Hematopoietic multipotent progenitor cell treated with erythropoietin and hydrocortisone succinate and interleukin-3 and kit ligand, for 4 days (in vitro differentiated cells): ENCODE measurements at regions not wholly inside any gene's neighbourhood (a gene's known extent, or its start where the extent isn't known, plus 50 kb on each side); places are given as distances from the start of the nearest gene placed in this dataset.

ENCODE experiments used
- DNase-seq: peaks from one replicate; pipeline ENCODE4 v3.0.0-alpha.2; 2015

GRCh38 chr3:67774676-67775075 lies 120.3 kb upstream of the SUCLG2 start:
- no peak for DNase-seq

- DNase-seq: no peak
These were observed 111.2 kb upstream of the SUCLG2 start for GRCh38 chr3:67765575-67765974.

GRCh38 chr3:67745296-67745695 lies 90.9 kb upstream of the SUCLG2 start:
- DNase-seq: no peak

- no peak for DNase-seq
These were observed 90.3 kb upstream of the SUCLG2 start for GRCh38 chr3:67744699-67745098.

- no peak for DNase-seq
These were observed 85.4 kb upstream of the SUCLG2 start for GRCh38 chr3:67739851-67740250.

- no peak for DNase-seq
These were observed 83.8 kb upstream of the SUCLG2 start for GRCh38 chr3:67737906-67738865.

- DNase-seq: no peak
These were observed 82.7 kb upstream of the SUCLG2 start for GRCh38 chr3:67737140-67737539.

- no peak for DNase-seq
These were observed 79.0 kb upstream of the SUCLG2 start for GRCh38 chr3:67733269-67733950.

GRCh38 chr3:67724434-67724833 lies 70.0 kb upstream of the SUCLG2 start:
- DNase-seq: no peak

GRCh38 chr3:67723863-67724262 lies 69.5 kb upstream of the SUCLG2 start:
- DNase-seq: no peak

- no peak for DNase-seq
These were observed 64.9 kb upstream of the SUCLG2 start for GRCh38 chr3:67719333-67719732.

GRCh38 chr3:67715971-67716370 lies 61.6 kb upstream of the SUCLG2 start:
- no peak for DNase-seq

- DNase-seq: no peak
These were observed 59.5 kb upstream of the SUCLG2 start for GRCh38 chr3:67713764-67714469.

GRCh38 chr3:67712259-67712658 lies 57.8 kb upstream of the SUCLG2 start:
- DNase-seq: no peak

GRCh38 chr3:67710396-67710795 lies 56.0 kb upstream of the SUCLG2 start:
- DNase-seq: no peak

- no peak for DNase-seq
These were observed 52.5 kb upstream of the SUCLG2 start for GRCh38 chr3:67706934-67707333.

- peak; percentile 4 for DNase-seq
These were observed 49.9 kb upstream of the SUCLG2 start for GRCh38 chr3:67704322-67704721.
